Breast epithelium (tissue), 4 donors: ENCODE measurements at regions not wholly inside any gene's neighbourhood (a gene's known extent, or its start where the extent isn't known, plus 50 kb on each side); places are given as distances from the start of the nearest gene placed in this dataset.

ENCODE experiments used
- DNase-seq, 2 donors: peaks; one replicate each; pipeline ENCODE4 v3.0.0-alpha.2; 2019; ENCODE audit warnings: low spot score in 2 of 2
- H3K27ac ChIP-seq, 2 donors: fragments of 200-600 bp; sonication (generic) in 1 of 2; one replicate each; pipeline ENCODE4 v1.5.1; 2016 to 2019; ENCODE audit warnings: mild to moderate bottlenecking in 1 of 2
- H3K27me3 ChIP-seq, 2 donors: fragments of 200-600 bp; sonication (generic) in 1 of 2; one replicate each; pipeline versions ENCODE4 v1.5.1 to v1.6.0; 2017 to 2019; ENCODE audit warnings: control low read depth in 1 of 2, mild to moderate bottlenecking in 1 of 2
- H3K36me3 ChIP-seq: fragments of 200-600 bp; one replicate; pipeline ENCODE4 v1.5.1; 2019
- H3K4me1 ChIP-seq, 2 donors: fragments of 200-600 bp; sonication (generic); one replicate each; pipeline ENCODE4 v1.5.1; 2016 to 2019; ENCODE audit warnings: control low read depth in 1 of 2
- H3K4me3 ChIP-seq, 3 donors: fragments of 200-600 bp; sonication (generic); 1 replicate in 2 of 3; 2 replicates in 1 of 3; pipeline ENCODE4 v1.5.1; 2016 to 2019; ENCODE audit warnings: mild to moderate bottlenecking in 3 of 3, moderate library complexity in 2 of 3
- H3K9me3 ChIP-seq, 2 donors: fragments of 200-600 bp; sonication (generic) in 1 of 2; one replicate each; pipeline ENCODE4 v1.5.1; 2016 to 2019; ENCODE audit warnings: control low read depth in 1 of 2
- CTCF ChIP-seq, 3 donors: fragments of 450-650 bp; IDR thresholded peaks; one replicate each; pipeline ENCODE4 v1.5.1; 2016 to 2017; ENCODE audit warnings: antibody characterized with exemption in 3 of 3, mild to moderate bottlenecking in 3 of 3, moderate library complexity in 3 of 3
- POLR2A ChIP-seq: fragments of 450-650 bp; IDR thresholded peaks from one replicate; pipeline ENCODE4 v1.6.1; 2016; ENCODE audit warnings: antibody characterized with exemption, mild to moderate bottlenecking, moderate library complexity
- POLR2AphosphoS5 ChIP-seq, 3 donors: sonication (generic); formaldehyde crosslinking; IDR thresholded peaks; one replicate each; pipeline ENCODE4 v1.6.1; 2017; ENCODE audit warnings: antibody characterized with exemption in 3 of 3
- intact Hi-C: fragments of 100-400 bp; cut with DNase I; formaldehyde crosslinking; loops from one replicate; pipeline ENCODE4 v1.15.1; 2023; ENCODE audit warnings: low total_unique reads

- Histone ChIP-seq H3K27ac (no peak overlapping the region), H3K4me3 (no peak overlapping the region), H3K27me3 (no peaks in the 10 kb centered on the region), H3K4me1 (no peaks in the 10 kb centered on the region), H3K36me3 (no peaks in the 10 kb centered on the region), H3K9me3 (no peaks in the 10 kb centered on the region)
- TF ChIP-seq POLR2A (no peak), POLR2AphosphoS5 (IDR thresholded peaks at IDR 0.05) (no peak), CTCF (IDR thresholded peaks at IDR 0.05) (no peak)
- no peak for DNase-seq
- intact Hi-C loops: no loop called here
Observed at GRCh38 chr6:115814907-115815306, 245.8 kb downstream of the FRK start.

- H3K27ac ChIP-seq: no peak overlapping the region
- no peaks in the 10 kb centered on the region for H3K9me3 ChIP-seq
- H3K27me3 ChIP-seq: no peaks in the 10 kb centered on the region
- DNase-seq: no peak
- no peak for TF ChIP-seq CTCF (IDR thresholded peaks at IDR 0.05)
- TF ChIP-seq POLR2AphosphoS5 (IDR thresholded peaks at IDR 0.05): no peak
- no peak overlapping the region for H3K4me3 ChIP-seq
- no peaks in the 10 kb centered on the region for H3K36me3 ChIP-seq
- intact Hi-C loops: no loop called here
- no peaks in the 10 kb centered on the region for H3K4me1 ChIP-seq
Observed at GRCh38 chr6:115811541-115811940, 249.2 kb downstream of the FRK start.

GRCh38 chr6:115798229-115798628 lies 262.5 kb downstream of the FRK start:
- no peak for DNase-seq
- Histone ChIP-seq H3K9me3 (no peaks in the 10 kb centered on the region), H3K36me3 (no peaks in the 10 kb centered on the region), H3K4me3 (no peak overlapping the region), H3K27me3 (no peaks in the 10 kb centered on the region), H3K4me1 (no peaks in the 10 kb centered on the region), H3K27ac (no peak overlapping the region)
- TF ChIP-seq CTCF (IDR thresholded peaks at IDR 0.05) (no peak), POLR2A (no peak), POLR2AphosphoS5 (IDR thresholded peaks at IDR 0.05) (no peak)
- intact Hi-C loops: no loop called here

- intact Hi-C loops: no loop called here
- no peaks in the 10 kb centered on the region for H3K27me3 ChIP-seq
- TF ChIP-seq POLR2AphosphoS5 (IDR thresholded peaks at IDR 0.05) (no peak), POLR2A (no peak), CTCF (IDR thresholded peaks at IDR 0.05) (no peak)
Observed at GRCh38 chr6:115796829-115797228, 263.9 kb downstream of the FRK start.

GRCh38 chr6:115796061-115796460 lies 264.6 kb downstream of the FRK start:
- no peak overlapping the region for H3K4me3 ChIP-seq
- no peak overlapping the region for H3K27ac ChIP-seq
- no peaks in the 10 kb centered on the region for H3K9me3 ChIP-seq
- intact Hi-C loops: no loop called here
- H3K36me3 ChIP-seq: no peaks in the 10 kb centered on the region
- no peak for DNase-seq
- H3K4me1 ChIP-seq: no peaks in the 10 kb centered on the region
- TF ChIP-seq POLR2AphosphoS5 (IDR thresholded peaks at IDR 0.05) (no peak), CTCF (IDR thresholded peaks at IDR 0.05) (no peak), POLR2A (no peak)
- no peaks in the 10 kb centered on the region for H3K27me3 ChIP-seq

More at GRCh38 chr6:115796829-115797228, 263.9 kb downstream of the FRK start:
- DNase-seq: no peak
- H3K27ac ChIP-seq: no peak overlapping the region
- H3K4me1 ChIP-seq: no peaks in the 10 kb centered on the region
- no peaks in the 10 kb centered on the region for H3K36me3 ChIP-seq
- H3K9me3 ChIP-seq: no peaks in the 10 kb centered on the region
- H3K4me3 ChIP-seq: no peak overlapping the region
